NK-92 treated with Interleukin-12 subunit alpha and Interleukin-12 subunit beta, amount 100 ng/mL, for 24 hours (cell line): ENCODE measurements at regions not wholly inside any gene's neighbourhood (a gene's known extent, or its start where the extent isn't known, plus 50 kb on each side); places are given as distances from the start of the nearest gene placed in this dataset.
"Not testable (repeated sequence)": the region's sequence is repeated elsewhere in the genome, so short reads cannot be mapped to it uniquely, and the experiment has no call there.

Experiments
- DNase-seq: peaks from one replicate; lab custom pipeline; 2025; lab: John Stamatoyannopoulos, UW

- no peak for DNase-seq
Observed at GRCh38 chr11:45000918-45001317, 50.2 kb upstream of the TP53I11 start.

- no peak for DNase-seq
Observed at GRCh38 chr11:45001466-45002165, 50.9 kb upstream of the TP53I11 start.

DNA sequence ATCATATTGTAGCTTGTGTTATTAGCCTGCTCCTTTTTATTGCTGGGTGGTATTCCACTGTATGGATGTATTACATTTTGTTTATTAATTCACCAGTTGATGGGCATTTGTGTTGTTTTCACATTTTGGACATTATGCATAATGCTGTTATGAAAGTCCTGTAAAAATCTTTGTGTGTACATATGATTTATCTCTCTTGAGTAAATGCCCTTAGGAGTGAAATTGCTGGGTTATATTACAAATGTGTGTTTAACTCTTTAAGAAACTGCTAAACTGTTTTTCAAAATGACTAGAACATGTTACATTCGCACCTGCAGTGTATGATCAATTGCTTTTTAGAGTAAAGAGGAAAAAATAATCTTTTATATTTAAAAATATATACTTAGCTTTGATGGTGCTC, 54.4 kb upstream of the TP53I11 start:
- no peak for DNase-seq

DNA sequence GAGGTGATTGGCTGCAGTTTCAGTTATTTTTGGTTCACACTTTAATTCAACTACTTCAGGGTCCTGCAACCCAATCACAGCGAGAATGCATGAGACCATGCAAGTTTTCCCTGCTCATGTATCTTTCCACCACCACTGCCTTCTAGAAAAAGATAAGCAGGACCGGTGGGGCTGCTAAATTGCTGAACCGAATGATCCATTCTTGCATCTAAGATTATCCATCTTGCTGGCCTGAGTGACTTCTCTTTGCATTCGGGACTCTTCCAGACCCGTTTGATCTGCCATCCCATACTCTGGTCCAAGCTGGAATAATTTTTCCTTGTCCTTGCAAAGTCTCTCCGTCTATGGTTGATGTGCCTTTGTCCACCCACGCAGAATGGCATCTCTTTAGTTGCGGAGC, 56.3 kb upstream of the TP53I11 start:
- no peak for DNase-seq

DNA sequence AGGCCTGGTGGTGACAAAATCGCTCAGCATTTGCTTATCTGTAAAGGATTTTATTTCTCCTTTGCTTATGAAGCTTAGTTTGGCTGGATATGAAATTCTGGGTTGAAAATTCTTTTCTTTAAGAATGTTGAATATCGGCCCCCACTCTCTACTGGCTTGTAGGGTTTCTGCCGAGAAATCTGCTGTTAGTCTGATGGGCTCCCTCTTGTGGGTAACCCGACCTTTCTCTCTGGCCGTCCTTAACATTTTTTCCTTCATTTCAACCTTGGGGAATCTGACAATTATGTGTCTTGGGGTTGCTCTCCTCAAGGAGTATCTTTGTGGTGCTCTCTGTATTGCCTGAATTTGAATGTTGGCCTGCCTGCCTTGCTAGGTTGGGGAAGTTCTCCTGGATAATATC, 65.3 kb upstream of the TP53I11 start:
- not testable (repeated sequence) for DNase-seq

- not testable (repeated sequence) for DNase-seq
Observed at GRCh38 chr11:45016446-45016845, 65.8 kb upstream of the TP53I11 start.

DNA sequence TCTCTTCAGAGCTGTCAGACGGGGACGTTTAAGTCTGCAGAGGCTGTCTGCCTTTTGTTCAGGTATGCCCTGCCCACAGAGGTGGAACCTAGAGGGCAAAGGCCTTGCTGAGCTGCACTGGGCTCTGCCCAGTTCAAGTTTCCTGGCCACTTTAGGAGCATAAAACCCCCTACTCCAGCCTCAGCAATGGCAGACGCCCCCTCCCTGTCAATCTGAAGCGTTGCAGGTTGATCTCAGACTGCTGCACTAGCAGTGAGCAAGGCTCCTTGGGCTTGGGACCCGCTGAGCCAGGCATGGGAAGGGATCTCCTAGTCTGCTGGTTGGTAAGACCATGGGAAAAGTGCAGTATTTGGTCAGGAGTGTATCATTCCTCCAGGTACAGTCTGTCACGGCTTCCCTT, 66.6 kb upstream of the TP53I11 start:
- DNase-seq = no peak

- no peak for DNase-seq
Observed at GRCh38 chr11:45021001-45021400, 70.3 kb upstream of the TP53I11 start.

DNA sequence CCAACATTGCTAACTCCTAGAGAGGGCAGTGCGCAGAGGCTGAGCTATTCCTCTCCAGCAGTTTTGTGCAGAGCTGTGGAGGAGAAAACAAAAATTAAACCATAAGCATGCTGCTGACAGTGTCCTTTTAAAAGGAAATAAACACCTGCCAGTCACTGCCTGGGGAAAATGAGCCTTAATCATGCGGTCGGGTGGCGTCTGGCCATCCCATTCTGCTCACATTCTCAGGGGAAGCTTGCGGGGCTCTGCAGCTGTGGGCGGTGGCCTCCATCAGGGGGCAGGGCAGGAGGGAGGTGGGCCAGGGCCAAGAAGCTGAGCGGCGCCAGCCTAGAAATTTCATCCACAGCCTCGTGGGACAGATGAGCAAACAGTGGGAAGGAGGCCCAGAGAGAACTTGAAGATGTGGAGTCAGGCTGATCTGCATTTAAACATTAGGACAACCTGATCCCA, 71.0 kb upstream of the TP53I11 start:
- DNase-seq = no peak

GRCh38 chr11:45022294-45023064, 71.8 kb upstream of the TP53I11 start:
- no peak for DNase-seq

DNA sequence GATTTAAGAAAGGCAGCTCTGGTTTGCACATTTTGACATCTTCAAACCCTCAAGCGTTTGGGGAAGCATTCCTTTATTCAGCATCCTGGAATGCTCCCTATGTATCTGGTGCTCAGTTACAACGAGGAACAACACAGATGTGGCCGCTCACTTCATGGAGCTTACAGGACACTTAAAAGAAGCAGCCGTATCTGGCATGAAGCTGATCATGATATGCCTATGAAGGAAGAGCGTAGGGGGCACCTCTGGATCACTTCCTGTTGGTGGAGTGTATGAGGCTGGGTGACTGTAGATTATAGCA, 72.3 kb upstream of the TP53I11 start:
- DNase-seq = no peak

GRCh38 chr11:45024316-45024715, 73.6 kb upstream of the TP53I11 start:
- DNase-seq = no peak

GRCh38 chr11:45024846-45025588, 74.3 kb upstream of the TP53I11 start:
- DNase-seq = no peak

DNA sequence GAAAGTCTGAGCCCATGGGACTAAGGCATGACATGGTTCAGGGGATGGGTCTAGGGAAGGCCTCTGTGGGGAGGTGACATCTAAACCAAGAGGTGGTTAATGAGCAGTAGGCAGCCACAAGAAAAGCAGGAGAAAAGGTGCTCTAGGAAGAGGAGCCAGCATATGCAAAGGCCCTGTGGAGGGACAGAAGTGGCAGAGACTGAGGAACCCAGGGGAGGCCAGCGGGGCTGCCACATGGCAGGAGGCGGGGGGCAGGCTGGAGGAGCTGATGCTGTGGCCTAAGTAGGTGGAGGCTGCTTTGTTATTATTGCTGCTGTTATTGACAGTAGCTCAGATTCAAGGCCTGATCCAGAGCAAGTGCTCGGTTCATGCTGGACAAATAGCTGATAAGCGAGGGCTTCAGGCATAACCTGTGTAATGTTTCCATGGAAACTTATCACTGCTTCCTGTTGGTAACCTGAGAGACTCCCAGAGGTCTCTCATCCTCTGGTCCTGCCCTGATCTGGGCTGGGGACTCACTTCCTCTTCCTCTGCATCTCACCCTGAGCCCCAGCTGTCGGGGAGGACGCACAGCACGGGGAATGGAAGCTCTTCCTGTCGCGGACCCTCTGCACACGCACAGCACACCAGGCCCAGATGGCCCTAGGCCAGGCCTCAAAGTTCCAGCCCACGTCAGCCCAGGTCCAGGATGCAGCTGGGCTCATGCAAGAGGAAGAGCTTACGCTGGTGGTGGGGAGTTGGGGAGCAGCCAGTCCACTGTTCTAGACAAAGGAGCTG, 75.2 kb upstream of the TP53I11 start:
- DNase-seq = no peak

- no peak for DNase-seq
Observed at GRCh38 chr11:45026835-45027234, 76.2 kb upstream of the TP53I11 start.

- DNase-seq = no peak
Observed at GRCh38 chr11:45027312-45027711, 76.6 kb upstream of the TP53I11 start.

- DNase-seq = no peak
Observed at GRCh38 chr11:45028911-45029682, 78.4 kb upstream of the TP53I11 start.

GRCh38 chr11:45030778-45031177, 80.1 kb upstream of the TP53I11 start:
- DNase-seq = no peak

GRCh38 chr11:45031912-45032519, 81.3 kb upstream of the TP53I11 start:
- no peak for DNase-seq

GRCh38 chr11:45035413-45035812, 84.7 kb upstream of the TP53I11 start:
- no peak for DNase-seq

- no peak for DNase-seq
Observed at GRCh38 chr11:45036010-45036409, 85.3 kb upstream of the TP53I11 start.
